GM18505 (cell line): ENCODE measurements at regions not wholly inside any gene's neighbourhood (a gene's known extent, or its start where the extent isn't known, plus 50 kb on each side); places are given as distances from the start of the nearest gene placed in this dataset.

Source experiments
- ATAC-seq: cut with Tn5 transposase; IDR thresholded peaks from one replicate; pipeline ENCODE4 v1.9.1; 2021; ENCODE audit not compliant: unreplicated experiment
- POLR2A ChIP-seq: IDR thresholded peaks from 4 replicates; pipeline ENCODE4 v1.6.1; 2011; ENCODE audit warnings: borderline replicate concordance; ENCODE audit not compliant: insufficient read depth, insufficient read length; ENCODE audit errors: extremely low read depth

DNA sequence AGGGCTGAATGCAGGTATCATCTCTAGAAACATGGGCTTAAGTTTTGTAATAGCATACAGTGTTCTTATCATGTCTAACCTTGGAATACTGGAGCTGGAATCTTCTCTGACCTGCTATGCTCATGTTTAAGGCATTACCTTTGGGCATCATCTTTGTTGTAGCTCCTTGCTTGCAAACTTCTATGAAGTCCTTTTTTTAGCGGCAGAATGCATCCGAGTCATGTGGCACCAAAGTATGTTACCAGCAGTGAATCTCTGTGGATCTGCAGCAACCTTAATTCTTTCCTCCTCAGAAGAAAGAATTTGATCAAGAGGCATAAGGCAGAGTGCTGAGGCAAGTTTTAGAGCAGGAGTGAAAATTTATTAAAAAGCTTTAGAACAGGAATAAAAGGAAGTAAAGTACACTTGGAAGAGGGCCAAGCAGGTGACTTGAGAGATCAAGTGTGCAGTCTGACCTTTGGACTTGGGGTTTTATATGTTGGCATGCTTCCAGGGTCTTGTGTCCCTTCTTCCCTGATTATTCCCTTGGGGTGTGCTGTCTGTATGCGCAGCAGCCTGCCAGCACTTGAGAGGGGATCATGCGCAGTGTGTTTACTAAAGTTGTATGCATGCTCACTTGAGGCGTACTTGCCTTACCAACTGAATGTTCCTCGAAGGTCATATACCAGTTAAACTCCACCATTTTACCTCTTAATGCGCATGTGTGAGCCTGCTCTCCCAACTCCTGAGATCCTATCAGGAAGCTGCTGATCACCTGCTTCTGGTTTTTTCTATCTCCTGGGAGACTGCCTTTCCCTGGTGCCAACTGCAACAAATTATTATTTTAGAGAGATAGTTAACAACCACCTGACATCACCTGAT, 115.5 kb downstream of the LACC1 start:
- no peak for ATAC-seq
- TF ChIP-seq POLR2A: no peak

DNA sequence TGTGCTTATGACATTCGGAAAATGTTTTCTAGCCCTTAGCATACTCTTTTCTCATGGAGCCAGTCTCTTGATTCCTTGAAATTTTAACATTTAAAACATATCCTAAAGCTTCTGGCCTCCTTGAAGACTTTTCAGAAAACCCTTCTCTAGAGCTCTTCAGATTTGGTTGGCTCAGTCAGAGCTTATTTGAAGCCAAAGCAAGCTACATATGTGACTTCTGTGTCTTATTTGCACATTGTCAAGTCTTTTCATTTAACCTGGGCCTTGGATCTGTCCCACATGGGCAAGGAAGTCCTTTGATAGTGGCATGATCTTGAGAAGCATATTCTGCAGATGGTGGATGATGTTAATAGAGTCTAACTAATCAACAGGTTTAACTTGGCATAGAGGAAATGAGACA, 116.5 kb downstream of the LACC1 start:
- no peak for ATAC-seq
- TF ChIP-seq POLR2A: no peak

DNA sequence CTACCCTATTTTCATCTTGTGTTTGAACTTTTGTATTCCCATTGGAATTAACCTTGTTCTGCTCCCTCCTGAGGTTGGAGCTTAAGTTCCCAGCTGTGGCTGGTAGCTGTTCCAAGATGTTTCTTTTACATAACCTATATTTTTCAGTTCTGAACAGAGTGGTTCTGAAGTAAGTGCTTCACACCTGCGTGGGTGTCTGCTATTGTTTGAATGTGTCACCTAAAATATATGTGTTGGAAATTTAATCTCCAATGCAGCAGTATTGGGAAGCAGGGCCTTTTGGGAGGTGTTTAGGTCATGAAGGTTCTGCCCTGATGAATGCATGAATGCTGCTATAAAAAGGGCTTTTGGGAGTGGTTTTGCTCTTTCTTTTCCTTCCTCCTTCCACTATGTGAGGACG, 123.8 kb downstream of the LACC1 start:
- no peak for TF ChIP-seq POLR2A
- ATAC-seq: no peak

DNA sequence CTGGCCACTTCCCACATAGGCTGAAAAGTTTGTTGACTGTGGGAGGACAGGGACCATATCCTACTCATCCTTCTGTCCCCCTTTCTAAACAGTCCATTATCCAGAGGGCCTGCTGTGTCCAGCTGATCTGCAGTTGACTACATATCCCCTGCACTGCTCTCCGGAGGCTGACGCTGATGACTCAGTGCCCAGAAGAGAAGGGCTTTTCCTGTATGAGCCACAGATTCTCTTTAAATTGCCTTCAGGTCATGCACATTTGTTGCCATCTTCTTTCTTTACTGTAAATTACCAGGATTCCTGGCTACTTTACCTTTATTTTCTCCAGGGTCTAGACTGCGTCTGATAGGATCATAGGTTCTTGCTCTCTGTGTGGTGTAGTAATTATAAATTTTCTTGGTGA, 125.2 kb downstream of the LACC1 start:
- ATAC-seq: no peak
- TF ChIP-seq POLR2A: no peak

DNA sequence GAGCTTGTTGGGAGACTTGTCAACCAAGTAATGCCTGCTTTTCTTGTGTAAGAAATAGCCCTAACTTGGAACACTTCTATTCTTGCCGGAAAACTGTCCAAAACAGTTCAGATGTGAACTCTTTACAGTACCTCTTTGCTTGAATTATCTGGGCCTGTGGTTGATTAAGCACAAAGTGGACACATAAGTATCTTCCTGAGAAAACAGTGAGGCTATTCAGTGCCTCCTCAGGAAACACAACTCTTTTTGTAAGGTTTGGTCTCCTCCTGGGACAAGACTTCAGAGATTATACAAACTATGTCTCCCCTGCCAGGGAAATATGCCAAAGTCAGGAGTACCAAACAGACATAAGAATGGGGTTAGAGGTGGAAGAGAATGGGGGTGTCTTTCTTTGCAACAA, 127.7 kb downstream of the LACC1 start:
- no peak for TF ChIP-seq POLR2A
- ATAC-seq: no peak

DNA sequence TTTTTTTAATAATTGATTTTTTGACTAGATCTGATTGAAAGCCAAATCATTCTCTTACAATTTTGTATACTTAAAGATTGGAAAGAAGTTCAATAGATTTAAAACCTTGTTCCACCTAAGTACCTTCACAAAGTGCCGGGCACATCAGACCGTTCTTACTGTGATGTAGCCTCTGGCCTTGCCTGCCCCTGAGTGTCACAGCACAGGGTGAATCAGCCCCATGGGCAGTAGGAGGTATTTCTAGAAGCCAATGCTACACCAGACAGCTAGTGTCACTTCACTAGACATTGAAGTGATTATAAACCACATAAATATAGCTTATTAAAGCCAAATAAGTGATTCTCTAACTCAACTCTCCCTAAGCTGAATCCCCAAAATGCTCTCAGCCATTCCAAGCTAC, 131.3 kb downstream of the LACC1 start:
- no peak for TF ChIP-seq POLR2A
- no peak for ATAC-seq

DNA sequence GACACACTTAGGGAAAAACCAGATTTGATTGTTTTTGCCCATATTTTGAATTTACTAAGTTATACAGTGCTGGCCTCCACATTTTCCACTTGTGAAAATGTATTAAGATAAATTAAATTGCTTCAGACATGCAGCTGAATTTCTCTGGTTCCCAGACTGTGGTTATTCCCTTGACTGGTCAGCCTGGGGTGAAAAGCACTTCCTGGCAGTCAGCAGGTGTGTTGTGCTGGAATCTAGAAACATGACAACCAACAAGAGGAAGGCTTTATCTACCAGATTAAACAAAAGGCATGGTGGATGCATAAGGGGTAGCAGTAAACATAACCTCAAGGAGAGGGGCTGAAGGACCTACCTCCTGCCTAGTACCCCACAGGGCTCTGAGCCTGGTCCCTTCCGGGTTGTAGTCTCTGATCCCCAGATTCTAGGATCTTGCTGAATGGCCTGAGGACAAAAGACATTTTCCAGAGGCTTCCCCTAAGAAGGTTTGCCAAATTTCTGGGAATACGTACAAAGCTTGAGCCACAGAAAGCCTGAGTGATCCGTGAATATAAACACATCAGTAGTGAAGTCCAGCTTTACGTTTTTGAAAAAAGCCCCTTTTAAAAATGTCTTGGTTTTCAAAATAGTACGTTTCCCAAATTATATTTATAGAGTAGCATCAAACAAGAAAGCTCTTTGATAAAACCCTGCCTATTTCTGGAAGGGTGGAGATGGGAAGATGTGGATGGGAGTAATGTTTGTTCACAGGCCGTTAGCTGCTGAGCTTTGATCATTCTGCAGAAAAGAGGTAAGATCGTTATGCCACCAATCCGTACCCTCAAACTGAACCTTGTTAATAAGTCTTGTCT, 133.4 kb downstream of the LACC1 start:
- no peak for TF ChIP-seq POLR2A
- no peak for ATAC-seq

DNA sequence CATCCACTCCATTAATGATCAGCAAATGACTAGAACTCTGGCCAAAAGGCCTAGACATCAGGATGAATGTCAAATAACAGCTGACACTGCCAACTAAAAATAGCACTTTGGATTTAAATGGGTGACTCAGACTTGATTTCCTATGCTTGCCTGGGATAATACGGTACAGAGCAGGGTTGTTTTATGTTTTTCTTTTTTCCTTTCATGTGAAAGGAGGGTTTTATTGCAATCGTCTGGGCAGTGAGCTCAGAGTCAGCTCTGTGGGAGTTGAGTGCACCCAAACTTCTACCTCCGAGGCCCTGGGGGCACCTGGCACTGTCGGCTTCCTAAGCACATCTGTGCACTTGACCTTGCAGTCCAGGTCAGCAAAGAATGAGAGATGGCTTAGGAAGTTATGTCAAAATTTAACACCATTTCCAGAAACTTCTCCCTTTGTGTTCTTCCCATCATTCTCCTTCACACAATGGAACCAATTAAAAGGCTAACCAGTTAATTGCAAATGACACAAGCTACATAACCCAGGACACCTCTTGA, 134.1 kb downstream of the LACC1 start:
- TF ChIP-seq POLR2A: no peak
- no peak for ATAC-seq

DNA sequence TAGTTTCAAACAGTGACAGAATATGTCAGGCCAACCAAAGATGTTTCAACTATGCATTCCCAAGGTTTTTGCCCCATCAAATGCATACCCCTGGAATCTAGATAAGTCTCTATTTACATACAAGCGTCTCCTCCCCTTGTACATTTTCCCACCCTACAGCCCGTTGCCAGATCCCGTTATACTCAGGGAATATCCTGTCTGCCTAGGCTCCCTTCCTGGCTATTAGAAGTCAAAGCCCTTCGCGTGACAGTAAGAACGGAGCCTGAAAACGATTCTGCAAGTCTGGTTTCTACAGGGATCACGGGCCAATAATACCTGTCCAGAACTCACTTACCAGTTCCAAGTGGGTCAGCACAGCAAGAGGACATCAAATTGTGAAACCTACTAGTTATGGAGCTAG, 134.8 kb downstream of the LACC1 start:
- TF ChIP-seq POLR2A: no peak
- ATAC-seq: no peak

DNA sequence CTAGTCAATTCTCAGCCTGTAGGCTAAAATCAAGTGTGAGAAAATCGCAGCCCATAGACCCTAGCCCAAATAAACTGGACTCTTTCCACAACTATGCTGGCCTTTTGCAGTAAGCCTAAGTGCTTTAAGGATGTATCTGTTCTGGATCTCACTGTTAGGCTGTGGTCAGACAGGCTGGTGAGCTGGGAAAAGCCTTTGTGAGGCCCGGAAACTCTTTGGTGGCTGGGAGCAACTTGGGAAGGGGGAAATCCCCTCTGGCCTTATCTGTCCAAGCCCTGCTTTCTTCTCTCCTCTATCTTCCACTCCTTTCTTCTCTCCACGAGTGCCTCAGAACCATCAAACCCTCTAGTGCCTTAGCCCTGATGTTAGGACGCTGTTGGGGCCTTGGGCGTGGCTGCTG, 135.4 kb downstream of the LACC1 start:
- no peak for ATAC-seq
- no peak for TF ChIP-seq POLR2A

DNA sequence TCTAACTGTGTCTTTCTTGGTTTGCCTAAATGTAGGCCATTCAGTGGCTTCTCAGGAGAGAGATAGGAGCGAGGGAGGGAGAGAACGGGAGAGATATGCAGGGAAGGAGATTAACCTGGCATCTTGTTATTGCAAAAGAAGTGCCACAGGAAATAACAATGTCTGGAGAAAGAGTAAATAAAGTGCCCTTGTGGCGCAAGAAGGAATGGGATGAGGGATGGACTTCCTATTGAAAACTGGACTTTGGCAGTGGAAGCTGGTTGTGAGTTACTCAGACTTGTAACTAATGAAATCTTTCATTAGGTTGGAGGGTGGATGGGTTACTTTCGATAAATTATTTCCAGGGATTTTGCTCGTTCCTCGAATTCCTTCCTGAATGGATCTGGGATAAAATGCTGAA, 136.1 kb downstream of the LACC1 start:
- no peak for ATAC-seq
- TF ChIP-seq POLR2A: no peak

DNA sequence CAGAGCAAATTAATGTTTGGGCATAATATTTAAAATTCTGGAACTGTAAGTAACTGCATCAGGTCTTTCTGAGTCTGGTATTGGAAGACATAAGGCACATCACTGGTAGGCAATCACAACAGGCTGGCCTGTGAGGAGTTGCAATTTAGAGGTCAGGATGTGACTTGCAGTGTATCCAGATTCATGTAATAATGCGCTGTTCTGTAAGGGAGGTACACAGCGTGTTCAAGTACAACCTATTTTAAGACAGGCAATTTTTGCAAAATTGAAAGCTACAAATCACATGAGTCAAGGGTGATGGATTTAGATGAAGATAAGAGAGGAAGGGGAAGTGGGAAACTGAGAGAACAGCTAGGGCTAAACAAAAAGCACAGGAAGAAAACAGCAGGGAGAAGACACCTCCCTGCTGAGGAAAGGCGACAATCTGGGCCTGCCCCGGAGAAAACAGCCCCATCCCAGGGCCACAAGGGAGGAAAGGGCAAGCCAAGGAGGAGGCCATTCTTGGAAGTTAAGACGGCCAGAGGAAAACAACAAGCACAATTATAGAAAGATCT, 138.1 kb downstream of the LACC1 start:
- TF ChIP-seq POLR2A: no peak
- ATAC-seq: no peak

DNA sequence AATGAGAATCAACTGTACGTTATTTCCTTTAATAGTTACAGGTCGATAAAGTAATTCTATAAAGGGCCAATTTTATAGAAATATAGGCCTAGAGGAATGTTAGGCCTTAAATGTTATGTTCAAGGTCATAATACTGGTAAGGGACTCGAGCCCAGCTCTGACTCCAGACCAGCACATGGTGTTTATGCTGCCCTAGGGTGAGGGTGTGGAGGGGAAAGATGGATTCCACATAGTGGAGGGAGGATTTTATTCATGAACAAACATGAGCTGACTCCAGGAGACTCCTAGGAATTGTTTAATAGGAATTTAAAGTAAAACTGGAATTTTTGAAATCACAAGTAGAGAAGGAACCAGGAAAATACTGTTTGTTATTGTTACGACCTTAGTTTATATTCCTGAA, 139.9 kb downstream of the LACC1 start:
- ATAC-seq: no peak

DNA sequence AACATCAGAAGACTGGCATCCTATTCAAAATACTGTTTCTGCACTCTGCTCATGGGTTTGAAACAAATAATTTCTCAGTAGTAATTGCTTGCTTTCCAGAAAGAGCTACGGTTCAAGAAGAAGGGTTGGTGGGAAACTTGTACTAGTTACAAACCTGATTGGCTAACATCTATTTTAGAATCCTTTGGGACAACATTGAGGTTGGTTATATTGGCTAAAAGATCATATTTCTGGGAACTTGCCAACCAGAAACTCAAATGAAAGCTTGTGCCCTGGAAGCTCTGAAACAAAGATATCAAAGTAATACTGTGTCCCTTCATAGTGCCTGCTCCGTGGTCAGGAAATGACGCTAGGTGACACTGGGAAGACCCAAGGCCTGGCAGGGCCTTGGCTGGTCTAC, 141.7 kb downstream of the LACC1 start:
- ATAC-seq: no peak
- no peak for TF ChIP-seq POLR2A

More for the DNA sequence above, 139.9 kb downstream of the LACC1 start:
- no peak for TF ChIP-seq POLR2A

DNA sequence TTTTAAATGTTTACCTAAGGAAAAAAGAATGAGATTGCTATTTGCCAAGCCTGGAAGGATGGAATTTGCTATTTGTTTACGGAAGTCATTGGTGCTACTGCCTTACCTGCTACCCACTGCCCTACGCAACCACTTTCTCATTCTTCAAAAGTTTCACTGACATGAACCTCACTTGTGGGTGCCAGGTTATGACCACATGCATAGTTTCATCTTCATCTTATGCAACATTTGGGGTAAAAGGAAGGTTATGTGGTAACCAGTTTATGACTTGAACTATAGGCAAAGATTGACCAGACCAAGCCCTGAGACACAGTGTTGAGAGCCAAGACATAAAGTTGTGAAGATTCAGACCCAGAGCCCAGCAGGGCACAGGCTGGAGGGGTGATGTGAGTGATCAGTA, 142.5 kb downstream of the LACC1 start:
- TF ChIP-seq POLR2A: no peak
- ATAC-seq: no peak
